Mucosa of stomach (tissue), 1 donor: ENCODE measurements at regions not wholly inside any gene's neighbourhood (a gene's known extent, or its start where the extent isn't known, plus 50 kb on each side); places are given as distances from the start of the nearest gene placed in this dataset.
"Not testable (repeated sequence)": the region's sequence is repeated elsewhere in the genome, so short reads cannot be mapped to it uniquely, and the experiment has no call there.

Source experiments
- H3K27me3 ChIP-seq: one replicate; pipeline ENCODE4 v1.7.0; 2013; ENCODE audit warnings: mild to moderate bottlenecking, low read length; ENCODE audit not compliant: control insufficient read depth, insufficient read depth
- H3K36me3 ChIP-seq: one replicate; pipeline ENCODE4 v1.7.0; 2013; ENCODE audit warnings: low read length; ENCODE audit not compliant: control insufficient read depth, insufficient read depth
- H3K4me1 ChIP-seq: one replicate; pipeline ENCODE4 v1.7.0; 2013; ENCODE audit warnings: mild to moderate bottlenecking, low read length; ENCODE audit not compliant: control insufficient read depth, insufficient read depth
- H3K4me3 ChIP-seq: one replicate; pipeline ENCODE4 v1.7.0; 2013; ENCODE audit warnings: low read length
- H3K9ac ChIP-seq: one replicate; pipeline ENCODE4 v1.7.0; 2013; ENCODE audit warnings: mild to moderate bottlenecking, low read length, moderate library complexity
- H3K9me3 ChIP-seq: one replicate; pipeline ENCODE4 v1.7.0; 2013; ENCODE audit warnings: mild to moderate bottlenecking, low read length, moderate library complexity; ENCODE audit not compliant: control insufficient read depth
- donor health status: Pancreatic carcinoma.

DNA sequence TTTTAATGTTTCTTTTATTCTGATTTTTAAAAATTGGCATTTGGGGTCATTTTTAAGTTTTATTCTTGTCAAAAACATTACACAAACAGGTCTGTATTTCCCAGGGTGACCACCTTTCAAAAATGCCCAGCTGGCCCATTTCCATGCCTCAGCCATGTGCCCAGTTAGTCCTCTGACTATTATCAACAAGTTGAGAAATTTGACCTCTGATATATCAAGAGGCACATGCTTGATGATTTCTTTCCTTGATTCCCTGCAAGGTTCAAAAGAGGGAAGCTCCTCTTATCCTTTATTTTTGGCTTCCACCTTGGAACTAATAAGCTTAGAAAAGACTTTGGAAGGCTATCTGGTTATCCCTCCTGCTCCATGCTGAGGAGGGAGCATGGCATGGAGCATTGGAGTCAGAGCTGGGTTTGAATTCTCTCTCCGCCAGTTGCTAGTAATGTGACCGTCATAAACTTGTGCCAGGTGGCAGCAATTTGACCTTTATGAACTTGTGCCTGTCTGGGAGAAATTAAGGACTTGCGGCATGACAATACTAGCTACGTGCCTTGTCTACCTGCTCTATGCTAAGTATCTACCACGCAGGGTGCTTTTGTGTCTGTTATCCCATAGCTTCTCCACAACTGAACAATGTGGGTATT, 122.4 kb upstream of the SLC4A4 start:
- no peaks in the 10 kb centered on the region for H3K9me3 ChIP-seq
- peaks cover 5% of the 10 kb centered on the region for H3K4me1 ChIP-seq
- no peak overlapping the region for H3K4me3 ChIP-seq
- no peaks in the 10 kb centered on the region for H3K27me3 ChIP-seq
- no peak overlapping the region for H3K9ac ChIP-seq
- no peaks in the 10 kb centered on the region for H3K36me3 ChIP-seq

DNA sequence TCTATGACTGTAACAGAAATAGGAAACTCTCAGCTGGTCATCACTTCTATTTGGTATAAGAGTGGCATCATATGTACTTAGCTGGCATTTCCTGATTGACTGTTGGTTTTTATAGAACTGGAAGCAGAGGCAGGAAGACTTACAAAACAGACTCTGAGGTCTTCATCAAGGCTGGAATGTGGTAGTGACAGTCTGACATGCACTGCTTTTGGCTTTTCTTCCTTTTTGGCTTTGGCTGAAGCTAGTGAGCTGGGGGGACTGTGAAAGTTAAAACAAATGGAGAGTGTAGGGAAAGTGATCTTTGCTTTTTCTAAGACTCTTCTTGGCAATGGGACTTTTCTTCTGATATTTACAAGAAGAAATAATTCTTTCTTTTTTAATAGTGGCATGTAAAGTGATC, 121.1 kb upstream of the SLC4A4 start:
- H3K36me3 ChIP-seq, result no peaks in the 10 kb centered on the region
- H3K9me3 ChIP-seq, result no peaks in the 10 kb centered on the region
- H3K27me3 ChIP-seq, result no peaks in the 10 kb centered on the region
- H3K4me1 ChIP-seq, result no peaks in the 10 kb centered on the region
- H3K9ac ChIP-seq, result no peak overlapping the region
- no peak overlapping the region for H3K4me3 ChIP-seq

DNA sequence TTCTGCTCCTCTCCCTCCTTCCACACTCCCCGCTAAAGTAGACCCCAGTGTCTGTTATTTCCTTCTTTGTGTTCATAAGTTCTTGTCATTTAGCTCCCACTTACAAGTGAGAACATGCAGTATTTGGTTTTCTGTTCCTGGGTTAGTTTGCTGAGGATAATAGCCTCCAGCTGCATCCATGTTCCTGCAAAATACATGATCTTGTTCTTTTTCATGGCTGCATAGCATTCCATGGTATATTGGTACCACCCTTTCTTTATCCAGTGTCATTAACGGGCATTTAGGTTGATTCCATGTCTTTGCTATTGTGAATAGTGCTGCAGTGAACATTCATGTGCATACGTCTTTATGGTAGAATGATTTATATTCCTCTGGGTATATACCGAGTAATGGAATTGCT, 118.0 kb upstream of the SLC4A4 start:
- H3K36me3 ChIP-seq, H3K4me3 ChIP-seq, H3K27me3 ChIP-seq, H3K4me1 ChIP-seq, H3K9ac ChIP-seq, H3K9me3 ChIP-seq: not testable (repeated sequence)

DNA sequence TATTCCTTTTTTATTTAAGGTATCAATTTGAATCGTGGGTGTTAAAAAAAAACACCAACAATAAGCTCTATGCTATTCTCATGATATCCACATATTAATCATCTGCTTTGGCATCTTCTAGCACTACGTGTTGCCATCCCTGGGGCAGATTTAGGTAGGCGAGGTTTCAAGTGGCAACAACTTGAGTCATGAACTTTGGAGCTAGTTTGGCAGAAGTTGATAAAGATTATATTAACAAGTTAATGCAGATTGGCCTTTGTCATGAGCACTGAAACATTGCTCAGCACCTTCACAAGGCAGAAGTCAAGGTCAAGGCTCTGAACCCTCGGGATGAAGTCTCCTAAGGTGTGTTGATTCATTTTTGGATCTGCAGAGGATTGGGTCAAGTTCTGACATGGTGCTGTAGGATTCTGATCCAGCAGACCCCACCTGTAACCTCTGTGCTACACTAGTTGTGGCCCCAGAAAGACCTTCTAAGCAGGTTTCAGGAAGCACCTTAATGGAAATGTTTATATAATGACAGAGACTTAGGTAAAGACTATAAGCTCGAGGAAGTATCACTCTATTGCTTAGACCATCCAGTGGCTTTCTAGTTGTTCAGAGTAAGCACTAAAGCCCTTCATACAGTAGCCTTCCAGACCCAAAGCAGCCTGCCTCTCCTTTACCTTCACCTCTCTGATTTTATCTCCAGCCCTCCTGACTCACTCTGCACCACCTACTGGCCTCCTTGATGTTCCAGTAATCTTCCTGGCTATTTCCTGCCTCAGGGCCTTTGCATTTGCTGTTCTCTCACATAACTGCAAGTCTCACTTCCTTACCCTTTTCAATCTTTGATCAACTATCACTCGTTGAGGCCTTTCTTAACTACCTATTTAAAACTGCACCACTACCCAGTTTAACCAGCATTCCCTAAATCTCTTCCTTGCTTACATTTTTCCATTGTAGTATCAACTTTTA, 117.0 kb upstream of the SLC4A4 start:
- Histone ChIP-seq H3K4me3 (no peak overlapping the region), H3K36me3 (no peaks in the 10 kb centered on the region), H3K4me1 (no peaks in the 10 kb centered on the region), H3K9me3 (no peaks in the 10 kb centered on the region), H3K9ac (no peak overlapping the region), H3K27me3 (no peaks in the 10 kb centered on the region)

DNA sequence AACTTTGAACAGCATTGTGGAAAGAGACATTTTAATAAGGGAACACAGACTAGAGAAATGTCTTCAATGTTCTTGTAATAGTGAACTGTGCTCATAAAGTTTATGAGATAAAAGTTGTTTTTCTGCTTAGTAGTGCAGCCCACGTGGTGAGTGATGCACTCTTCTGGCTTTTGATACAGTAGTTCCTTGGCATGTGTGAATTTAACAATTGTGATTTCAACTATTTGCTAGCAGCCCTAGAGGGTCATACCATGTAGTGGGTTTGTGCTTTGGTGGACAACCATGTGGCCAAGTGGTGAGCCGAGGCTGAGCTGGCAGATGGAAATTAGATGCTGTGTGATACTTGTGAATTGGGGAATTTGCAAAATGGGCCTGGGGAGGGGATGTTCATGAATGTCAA, 116.2 kb upstream of the SLC4A4 start:
- Histone ChIP-seq H3K36me3 (no peaks in the 10 kb centered on the region), H3K9ac (no peak overlapping the region), H3K4me3 (no peak overlapping the region), H3K9me3 (no peaks in the 10 kb centered on the region), H3K27me3 (no peaks in the 10 kb centered on the region), H3K4me1 (no peaks in the 10 kb centered on the region)

DNA sequence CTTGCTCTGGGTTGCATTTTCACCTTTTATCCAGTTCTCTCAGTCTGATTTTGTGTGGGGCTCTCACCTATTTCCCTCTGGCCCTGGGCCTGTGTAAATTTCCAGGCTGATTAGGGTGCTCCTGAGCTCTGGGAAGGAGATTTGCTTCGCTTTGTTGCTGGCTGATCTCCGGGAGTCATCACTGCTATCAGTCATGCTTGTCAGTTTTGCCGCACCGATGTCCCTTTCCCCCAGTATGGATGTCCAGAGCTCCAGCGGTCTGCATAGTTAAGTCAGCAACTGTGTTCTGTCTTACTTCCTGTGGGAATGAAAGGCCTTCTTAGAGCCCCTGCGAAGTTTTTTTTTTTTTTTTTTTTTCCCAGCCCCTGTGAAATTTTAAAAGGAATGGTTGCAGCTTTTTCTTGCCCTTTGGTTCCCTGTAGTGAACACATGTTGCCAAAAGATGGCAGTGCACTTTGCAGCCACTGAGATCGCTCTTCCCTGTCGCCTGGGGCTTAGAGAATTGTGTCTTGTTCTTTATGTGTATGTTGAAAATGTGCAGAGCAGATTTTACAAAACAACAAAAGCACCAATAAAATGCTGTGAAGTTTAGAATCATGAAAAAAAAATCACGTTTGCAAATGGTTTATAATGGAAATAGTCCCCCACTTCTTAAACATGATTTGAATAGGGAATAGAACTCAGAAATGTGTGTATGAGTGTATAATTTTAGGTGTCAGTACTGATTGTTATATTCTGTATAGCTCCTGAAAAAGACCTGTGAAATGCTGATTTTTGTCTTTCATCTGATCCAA, 109.1 kb upstream of the SLC4A4 start:
- no peaks in the 10 kb centered on the region for H3K36me3 ChIP-seq
- peaks cover 31% of the 10 kb centered on the region for H3K4me1 ChIP-seq
- no peaks in the 10 kb centered on the region for H3K27me3 ChIP-seq
- H3K9ac ChIP-seq, result peak overlapping the region; percentile 7
- no peaks in the 10 kb centered on the region for H3K9me3 ChIP-seq
- H3K4me3 ChIP-seq, result no peak overlapping the region

DNA sequence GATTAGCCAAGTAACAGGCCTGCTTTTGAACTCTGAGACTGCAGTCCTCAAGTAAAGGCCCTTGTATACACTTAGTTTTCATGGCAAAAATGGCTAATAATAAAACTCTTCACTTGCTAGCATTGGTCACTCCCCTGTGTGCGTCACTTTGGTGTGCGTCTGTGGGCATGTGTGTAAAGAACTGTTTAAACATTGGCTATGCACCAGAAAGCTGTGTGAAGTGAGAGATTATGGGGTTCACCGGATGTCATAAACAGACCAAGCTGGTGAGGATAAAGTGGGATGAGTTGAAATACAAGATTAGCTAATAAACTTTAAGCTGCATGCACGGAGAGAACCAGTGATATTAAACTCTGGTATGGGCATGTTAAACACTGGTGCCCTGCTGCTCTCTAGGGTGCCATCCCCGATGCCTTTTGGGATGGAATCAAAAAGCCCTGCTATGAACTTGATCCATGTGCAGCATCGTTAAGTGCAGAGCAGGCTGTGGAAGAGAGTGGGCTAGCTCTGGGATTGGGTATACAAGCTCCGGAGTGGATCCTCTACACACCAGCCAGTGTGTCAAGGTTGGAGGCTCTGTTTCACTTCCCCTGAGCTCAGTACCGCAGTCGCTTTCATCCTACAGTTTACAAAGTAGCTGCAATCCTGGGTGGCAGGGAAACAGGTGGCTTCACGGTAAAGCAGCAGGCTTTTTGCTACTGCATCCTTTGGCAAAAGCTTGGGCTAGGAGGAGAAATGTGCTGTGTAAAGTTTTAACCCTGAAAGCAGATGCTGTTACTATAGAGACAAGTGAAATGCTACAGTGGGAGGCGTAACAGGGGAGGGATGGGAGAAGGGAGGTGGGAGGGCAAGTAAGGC, 108.3 kb upstream of the SLC4A4 start:
- H3K4me3 ChIP-seq, result no peak overlapping the region

DNA sequence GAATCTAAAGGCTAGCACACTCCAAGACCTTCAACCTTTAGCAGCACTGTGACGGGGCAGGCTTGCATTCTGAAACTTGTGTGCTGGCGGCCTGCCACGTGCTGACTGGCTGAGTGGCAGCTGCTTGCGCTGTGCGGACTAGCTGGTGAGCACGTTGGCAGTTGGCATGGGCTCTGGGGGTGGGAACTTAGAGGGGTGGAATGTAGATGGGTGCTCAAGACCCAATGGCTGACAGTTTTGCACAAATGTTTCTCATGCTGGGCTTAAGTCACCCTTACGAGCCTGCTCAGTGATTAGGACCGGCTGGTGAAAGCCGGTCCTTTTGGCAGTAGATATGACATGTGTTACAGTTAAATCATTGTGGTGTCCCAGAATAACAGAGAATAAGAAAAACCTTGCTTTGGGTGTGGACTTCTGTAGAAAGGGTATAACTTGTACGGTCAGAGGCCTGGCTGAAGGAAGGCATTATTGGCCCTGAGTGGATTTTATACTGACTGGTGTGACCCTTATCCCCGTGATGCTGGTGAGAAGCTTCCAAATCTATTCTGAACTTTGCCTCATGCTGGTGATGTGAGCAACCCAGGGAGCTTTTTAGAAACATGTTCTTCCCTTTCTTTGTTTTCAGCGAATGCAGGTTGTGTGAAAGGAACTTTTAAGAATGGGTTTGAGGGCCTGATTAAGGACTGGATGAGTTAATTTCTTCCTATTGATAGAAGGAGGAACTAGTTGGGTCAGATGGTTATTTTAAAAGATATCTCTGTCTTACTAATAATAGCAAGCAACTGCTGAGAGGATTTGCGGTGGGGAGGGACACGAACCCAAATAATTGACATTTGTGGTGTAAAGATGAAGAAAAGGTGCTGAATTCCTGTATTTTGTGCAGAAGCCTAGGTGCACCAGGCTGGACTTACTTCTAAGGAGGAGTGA, 107.4 kb upstream of the SLC4A4 start:
- H3K9me3 ChIP-seq, result no peaks in the 10 kb centered on the region
- no peak overlapping the region for H3K4me3 ChIP-seq
- no peak overlapping the region for H3K9ac ChIP-seq
- H3K4me1 ChIP-seq, result peaks cover 31% of the 10 kb centered on the region
- H3K36me3 ChIP-seq, result no peaks in the 10 kb centered on the region
- no peaks in the 10 kb centered on the region for H3K27me3 ChIP-seq

More for the DNA sequence above, 108.3 kb upstream of the SLC4A4 start:
- Histone ChIP-seq H3K4me1 (peaks cover 31% of the 10 kb centered on the region), H3K36me3 (no peaks in the 10 kb centered on the region), H3K9me3 (no peaks in the 10 kb centered on the region), H3K9ac (no peak overlapping the region), H3K27me3 (no peaks in the 10 kb centered on the region)

DNA sequence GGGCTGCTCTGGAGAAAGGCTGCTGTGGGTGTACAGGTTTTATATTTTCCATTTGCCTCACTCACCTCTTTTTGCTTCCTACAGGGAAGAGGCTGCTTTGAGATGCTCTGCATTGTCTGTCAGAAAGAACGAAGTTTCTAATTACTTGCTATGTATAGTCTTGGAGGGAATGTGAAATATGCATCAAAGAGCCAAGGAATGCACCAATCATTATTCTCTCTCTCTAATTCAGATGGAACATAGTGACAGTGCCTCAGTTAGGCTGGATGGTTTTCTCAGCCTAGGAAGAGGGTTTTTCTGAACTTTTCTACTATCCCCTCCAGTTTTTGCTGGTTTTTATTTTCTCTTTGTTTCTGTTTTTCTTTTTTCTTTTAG, 106.8 kb upstream of the SLC4A4 start:
- Histone ChIP-seq H3K27me3 (no peaks in the 10 kb centered on the region), H3K4me1 (peaks cover 31% of the 10 kb centered on the region), H3K36me3 (no peaks in the 10 kb centered on the region), H3K9me3 (no peaks in the 10 kb centered on the region), H3K9ac (no peak overlapping the region), H3K4me3 (no peak overlapping the region)

DNA sequence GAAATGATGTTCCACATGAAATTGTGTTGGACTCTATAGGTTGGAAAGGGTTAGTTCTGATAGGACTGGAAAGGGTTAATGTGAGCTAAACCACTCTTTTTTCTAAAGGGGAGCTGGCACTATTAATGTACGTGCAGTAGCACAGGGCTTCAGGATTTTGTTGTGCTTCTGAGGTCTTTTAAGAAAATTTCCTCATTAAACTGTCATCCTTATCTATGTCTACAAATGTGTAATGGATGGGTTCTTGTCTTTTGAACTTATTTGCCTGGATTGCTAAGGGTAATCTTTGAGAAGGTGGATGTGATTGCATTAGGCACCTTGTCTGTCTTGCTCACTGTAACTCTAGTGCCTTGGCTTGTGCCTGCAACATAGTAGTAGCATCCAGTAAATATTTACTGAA, 106.0 kb upstream of the SLC4A4 start:
- no peak overlapping the region for H3K4me3 ChIP-seq
- no peaks in the 10 kb centered on the region for H3K36me3 ChIP-seq
- H3K9ac ChIP-seq, result no peak overlapping the region
- H3K9me3 ChIP-seq, result no peaks in the 10 kb centered on the region
- no peaks in the 10 kb centered on the region for H3K27me3 ChIP-seq
- H3K4me1 ChIP-seq, result peaks cover 31% of the 10 kb centered on the region
